Osteocyte (in vitro differentiated cells): ENCODE measurements at regions not wholly inside any gene's neighbourhood (a gene's known extent, or its start where the extent isn't known, plus 50 kb on each side); places are given as distances from the start of the nearest gene placed in this dataset.

Source experiments
- DNase-seq: peaks from one replicate; pipeline ENCODE4 v3.0.0; 2021; ENCODE audit warnings: mixed read lengths; ENCODE audit not compliant: unreplicated experiment; ENCODE audit errors: extremely low spot score
- H3K27ac Mint-ChIP-seq: one replicate; pipeline ENCODE4 v1.8.0; 2021; ENCODE audit warnings: mild to moderate bottlenecking, mixed read lengths; ENCODE audit not compliant: unreplicated experiment
- H3K27me3 Mint-ChIP-seq: one replicate; pipeline ENCODE4 v1.8.0; 2021; ENCODE audit warnings: mixed read lengths; ENCODE audit not compliant: unreplicated experiment
- H3K36me3 Mint-ChIP-seq: one replicate; pipeline ENCODE4 v1.8.0; 2021; ENCODE audit warnings: mixed read lengths; ENCODE audit not compliant: unreplicated experiment
- H3K4me1 Mint-ChIP-seq: one replicate; pipeline ENCODE4 v1.8.0; 2021; ENCODE audit warnings: mixed read lengths; ENCODE audit not compliant: unreplicated experiment
- H3K4me3 Mint-ChIP-seq: one replicate; pipeline ENCODE4 v1.8.0; 2021; ENCODE audit warnings: mild to moderate bottlenecking, moderate library complexity, mixed read lengths; ENCODE audit not compliant: unreplicated experiment
- H3K9me3 Mint-ChIP-seq: one replicate; pipeline ENCODE4 v1.8.0; 2021; ENCODE audit warnings: mixed read lengths; ENCODE audit not compliant: unreplicated experiment
- CTCF ChIP-seq: fragments of 200-600 bp; sonication (generic); IDR thresholded peaks from 2 replicates; pipeline ENCODE4 v1.5.0; 2021; ENCODE audit warnings: antibody characterized with exemption, mild to moderate bottlenecking, moderate library complexity

- H3K36me3 Mint-ChIP-seq, result no peaks in the 10 kb centered on the region
- no peak for TF ChIP-seq CTCF
Measured at GRCh38 chr4:135007400-135007799, 805.8 kb upstream of the PABPC4L start.

GRCh38 chr4:134999169-134999568 is 797.6 kb upstream of the PABPC4L start:
- no peak for DNase-seq
- Mint-ChIP-seq H3K36me3 (no peaks in the 10 kb centered on the region), H3K9me3 (peaks cover 2% of the 10 kb centered on the region), H3K27ac (no peak overlapping the region), H3K4me3 (no peak overlapping the region), H3K4me1 (no peaks in the 10 kb centered on the region), H3K27me3 (no peaks in the 10 kb centered on the region)
- no peak for TF ChIP-seq CTCF

More at GRCh38 chr4:135007400-135007799, 805.8 kb upstream of the PABPC4L start:
- H3K4me1 Mint-ChIP-seq, result no peaks in the 10 kb centered on the region
- DNase-seq, result no peak
- H3K9me3 Mint-ChIP-seq, result no peaks in the 10 kb centered on the region
- no peak overlapping the region for H3K27ac Mint-ChIP-seq
- H3K4me3 Mint-ChIP-seq, result no peak overlapping the region
- H3K27me3 Mint-ChIP-seq, result no peaks in the 10 kb centered on the region

- DNase-seq, result no peak
- Mint-ChIP-seq H3K27ac (no peak overlapping the region), H3K36me3 (no peaks in the 10 kb centered on the region), H3K4me1 (no peaks in the 10 kb centered on the region), H3K9me3 (no peaks in the 10 kb centered on the region), H3K27me3 (no peaks in the 10 kb centered on the region), H3K4me3 (no peak overlapping the region)
- TF ChIP-seq CTCF, result no peak
Measured at GRCh38 chr4:134961963-134962362, 760.4 kb upstream of the PABPC4L start.

- H3K9me3 Mint-ChIP-seq, result peaks cover 10% of the 10 kb centered on the region
- DNase-seq, result no peak
Measured at GRCh38 chr4:134958862-134959261, 757.3 kb upstream of the PABPC4L start.

GRCh38 chr4:134955059-134955458 is 753.5 kb upstream of the PABPC4L start:
- peaks cover 10% of the 10 kb centered on the region for H3K9me3 Mint-ChIP-seq
- DNase-seq, result no peak
- H3K4me1 Mint-ChIP-seq, result no peaks in the 10 kb centered on the region
- H3K4me3 Mint-ChIP-seq, result no peak overlapping the region
- no peak for TF ChIP-seq CTCF
- H3K36me3 Mint-ChIP-seq, result no peaks in the 10 kb centered on the region
- no peak overlapping the region for H3K27ac Mint-ChIP-seq
- H3K27me3 Mint-ChIP-seq, result no peaks in the 10 kb centered on the region

More at GRCh38 chr4:134958862-134959261, 757.3 kb upstream of the PABPC4L start:
- no peaks in the 10 kb centered on the region for H3K27me3 Mint-ChIP-seq
- H3K27ac Mint-ChIP-seq, result no peak overlapping the region
- H3K36me3 Mint-ChIP-seq, result no peaks in the 10 kb centered on the region
- H3K4me3 Mint-ChIP-seq, result no peak overlapping the region
- no peaks in the 10 kb centered on the region for H3K4me1 Mint-ChIP-seq
- no peak for TF ChIP-seq CTCF
